LNCaP clone FGC (cell line): ENCODE measurements at regions not wholly inside any gene's neighbourhood (a gene's known extent, or its start where the extent isn't known, plus 50 kb on each side); places are given as distances from the start of the nearest gene placed in this dataset.
"Not testable (repeated sequence)": the region's sequence is repeated elsewhere in the genome, so short reads cannot be mapped to it uniquely, and the experiment has no call there.

Experiments used
- DNase-seq: peaks from one replicate; pipeline ENCODE4 v3.0.0-alpha.2; 2011; ENCODE audit warnings: low read depth
- H3K4me3 ChIP-seq: 2 replicates; pipeline ENCODE4 v1.5.1; 2011; ENCODE audit warnings: mild to moderate bottlenecking, low read depth, low read length, control low read depth
- TF ChIP-seq, protein P1 (sequence below): IDR thresholded peaks from 2 replicates; pipeline ENCODE4 v1.5.1; 2012; ENCODE audit warnings: mild to moderate bottlenecking; ENCODE audit not compliant: control insufficient read depth, insufficient read depth; ENCODE audit errors: extremely low read depth

DNA sequence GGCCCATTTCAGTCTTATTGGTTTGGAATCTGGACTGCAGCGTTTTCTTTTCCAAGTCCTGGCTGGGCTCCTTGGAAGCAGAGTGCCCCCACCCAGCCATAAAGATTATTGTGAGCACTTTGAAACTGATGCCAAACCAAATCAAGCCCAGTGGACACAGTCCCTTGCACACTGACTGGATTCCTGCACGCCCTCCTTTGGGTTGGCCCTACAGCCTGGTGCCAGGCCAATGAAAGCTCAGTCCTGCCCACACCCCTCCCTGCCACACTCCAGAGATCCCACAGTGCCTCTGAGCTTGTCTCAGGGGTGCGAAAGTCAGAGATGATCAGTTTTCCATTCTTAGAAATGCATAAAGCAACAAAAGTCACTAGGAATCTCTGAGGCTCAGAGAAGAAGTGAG, 181.9 kb downstream of the CETN3 start:
- TF ChIP-seq, protein P1, sequence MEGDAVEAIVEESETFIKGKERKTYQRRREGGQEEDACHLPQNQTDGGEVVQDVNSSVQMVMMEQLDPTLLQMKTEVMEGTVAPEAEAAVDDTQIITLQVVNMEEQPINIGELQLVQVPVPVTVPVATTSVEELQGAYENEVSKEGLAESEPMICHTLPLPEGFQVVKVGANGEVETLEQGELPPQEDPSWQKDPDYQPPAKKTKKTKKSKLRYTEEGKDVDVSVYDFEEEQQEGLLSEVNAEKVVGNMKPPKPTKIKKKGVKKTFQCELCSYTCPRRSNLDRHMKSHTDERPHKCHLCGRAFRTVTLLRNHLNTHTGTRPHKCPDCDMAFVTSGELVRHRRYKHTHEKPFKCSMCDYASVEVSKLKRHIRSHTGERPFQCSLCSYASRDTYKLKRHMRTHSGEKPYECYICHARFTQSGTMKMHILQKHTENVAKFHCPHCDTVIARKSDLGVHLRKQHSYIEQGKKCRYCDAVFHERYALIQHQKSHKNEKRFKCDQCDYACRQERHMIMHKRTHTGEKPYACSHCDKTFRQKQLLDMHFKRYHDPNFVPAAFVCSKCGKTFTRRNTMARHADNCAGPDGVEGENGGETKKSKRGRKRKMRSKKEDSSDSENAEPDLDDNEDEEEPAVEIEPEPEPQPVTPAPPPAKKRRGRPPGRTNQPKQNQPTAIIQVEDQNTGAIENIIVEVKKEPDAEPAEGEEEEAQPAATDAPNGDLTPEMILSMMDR: no peak
- no peak overlapping the region for H3K4me3 ChIP-seq
- DNase-seq: no peak

DNA sequence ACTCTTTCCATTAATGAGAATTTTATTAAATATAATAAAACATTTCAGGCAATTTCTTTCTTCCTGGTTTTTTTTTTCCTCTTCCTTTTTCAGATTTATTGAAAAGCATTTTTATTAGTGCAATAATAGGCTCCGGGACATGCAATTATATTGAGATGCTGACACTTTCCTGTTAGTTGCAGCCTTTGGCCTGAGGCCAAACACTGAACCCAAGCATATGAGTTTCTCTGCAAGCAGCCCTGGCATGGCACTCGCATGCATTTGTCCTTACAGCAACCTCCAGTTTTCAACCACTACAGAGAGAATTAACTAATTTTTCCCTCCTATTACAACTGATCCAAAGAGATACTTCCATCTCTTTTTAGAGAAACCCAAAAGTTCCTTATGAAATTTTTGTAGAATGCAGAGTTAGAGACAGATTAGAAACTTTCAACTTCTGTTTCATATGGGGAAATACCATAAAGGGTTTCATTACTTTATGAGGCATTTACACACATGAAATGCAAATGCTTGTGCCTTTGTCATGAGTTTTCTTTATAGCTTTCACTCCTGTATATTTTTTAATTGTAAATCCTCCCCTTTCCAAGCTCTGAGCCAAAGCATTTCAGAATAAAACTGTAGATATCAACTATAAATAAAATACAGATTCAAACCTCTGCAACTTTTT, 183.0 kb downstream of the CETN3 start:
- TF ChIP-seq, protein P1: no peak
- no peak overlapping the region for H3K4me3 ChIP-seq
- DNase-seq: no peak

DNA sequence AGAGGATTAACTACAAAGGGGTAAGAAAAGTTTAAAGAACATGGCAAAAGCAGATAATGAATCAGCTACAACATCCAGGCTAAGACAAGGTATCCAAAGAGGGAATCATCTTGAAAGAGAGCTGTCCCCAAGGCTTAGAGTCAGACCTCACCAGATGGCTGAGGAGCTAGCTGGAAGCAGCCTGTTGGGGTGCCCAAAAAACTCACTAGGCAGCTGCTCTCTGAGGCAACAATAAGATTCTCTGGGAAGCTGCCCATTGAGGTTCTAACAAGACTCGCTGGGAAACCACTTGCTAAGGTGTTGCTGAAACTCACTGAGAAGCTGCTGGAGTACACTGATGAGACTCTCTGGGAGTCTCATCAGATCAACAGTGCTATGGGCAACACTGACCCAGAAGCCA, 185.2 kb downstream of the CETN3 start:
- H3K4me3 ChIP-seq: no peak overlapping the region
- TF ChIP-seq, protein P1: no peak
- no peak for DNase-seq

DNA sequence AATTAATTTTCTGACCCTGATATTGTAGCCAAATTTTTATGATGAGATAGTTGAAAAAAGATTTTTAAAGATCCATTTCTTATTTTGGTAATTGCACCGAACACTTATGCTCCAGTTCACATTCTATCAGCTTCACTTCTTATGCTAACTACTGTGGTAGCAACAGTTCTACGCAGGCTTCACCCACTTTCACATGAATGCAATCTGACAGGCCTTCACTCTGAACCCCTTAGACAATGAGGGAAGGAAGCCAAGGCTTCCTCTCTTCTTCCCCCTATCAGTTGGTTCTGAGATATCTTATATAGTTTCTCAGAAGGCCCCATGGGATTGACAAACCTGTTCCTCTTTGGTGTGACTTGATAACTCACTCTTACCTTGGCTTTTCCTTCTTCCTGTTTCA, 185.8 kb downstream of the CETN3 start:
- TF ChIP-seq, protein P1: no peak
- no peak overlapping the region for H3K4me3 ChIP-seq
- DNase-seq: no peak

DNA sequence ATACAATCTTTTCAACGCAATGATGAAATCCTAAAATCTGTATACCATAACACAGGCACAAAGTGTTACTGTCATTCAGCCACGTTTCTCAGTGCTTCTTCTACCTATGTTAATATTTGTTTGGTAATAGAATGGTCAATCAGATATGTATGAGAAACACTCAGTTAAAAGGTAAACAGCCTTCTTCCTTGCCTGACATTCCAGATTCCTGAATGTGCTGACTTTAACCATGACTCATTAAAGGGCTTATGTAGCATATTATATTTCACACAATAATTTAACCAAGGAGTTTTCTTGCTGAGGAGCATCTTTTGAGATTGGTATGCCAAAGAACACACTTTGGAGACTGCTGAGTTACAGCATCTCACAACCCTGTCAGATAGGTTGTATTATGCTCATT, 187.6 kb downstream of the CETN3 start:
- DNase-seq: no peak
- no peak overlapping the region for H3K4me3 ChIP-seq
- TF ChIP-seq, protein P1: no peak

DNA sequence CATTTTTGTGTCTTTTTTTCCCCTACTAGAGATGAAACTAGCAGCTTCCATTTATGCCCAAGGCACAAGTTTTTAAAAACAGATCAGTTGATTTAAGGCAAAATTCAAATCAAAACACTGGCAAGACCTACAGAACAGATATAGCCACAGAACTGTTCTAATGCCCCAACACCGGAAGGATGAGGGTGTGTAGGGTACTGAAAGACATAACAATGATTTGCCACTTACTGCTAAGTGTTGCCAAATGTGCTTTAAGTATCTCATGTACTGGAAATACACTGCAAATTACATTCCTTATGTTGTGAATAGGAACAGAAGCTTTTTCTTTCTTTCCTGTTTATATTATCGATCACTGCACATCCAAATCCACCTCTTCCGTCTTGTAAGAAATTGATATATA, 189.0 kb downstream of the CETN3 start:
- no peak overlapping the region for H3K4me3 ChIP-seq
- no peak for DNase-seq
- TF ChIP-seq, protein P1: no peak

DNA sequence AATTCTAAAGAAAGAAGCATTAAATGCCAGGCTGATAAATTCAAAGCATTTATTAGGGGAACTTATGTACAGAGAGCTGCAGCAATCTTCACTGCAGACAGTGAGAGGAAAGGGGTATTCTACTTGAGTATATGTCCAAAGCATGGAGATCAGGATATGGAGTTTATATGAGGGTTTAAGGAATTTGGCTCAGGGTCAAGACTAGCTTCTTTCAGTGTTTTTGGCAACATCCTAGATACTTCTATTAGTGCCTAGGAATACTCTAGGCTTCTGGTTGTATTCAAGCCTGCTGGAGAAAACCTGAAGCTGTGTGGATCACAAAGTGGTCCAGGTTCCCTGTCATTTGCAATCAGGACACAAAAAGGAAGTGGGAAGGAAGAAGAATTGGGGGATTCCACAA, 194.6 kb downstream of the CETN3 start:
- TF ChIP-seq, protein P1: no peak
- DNase-seq: no peak
- no peak overlapping the region for H3K4me3 ChIP-seq

DNA sequence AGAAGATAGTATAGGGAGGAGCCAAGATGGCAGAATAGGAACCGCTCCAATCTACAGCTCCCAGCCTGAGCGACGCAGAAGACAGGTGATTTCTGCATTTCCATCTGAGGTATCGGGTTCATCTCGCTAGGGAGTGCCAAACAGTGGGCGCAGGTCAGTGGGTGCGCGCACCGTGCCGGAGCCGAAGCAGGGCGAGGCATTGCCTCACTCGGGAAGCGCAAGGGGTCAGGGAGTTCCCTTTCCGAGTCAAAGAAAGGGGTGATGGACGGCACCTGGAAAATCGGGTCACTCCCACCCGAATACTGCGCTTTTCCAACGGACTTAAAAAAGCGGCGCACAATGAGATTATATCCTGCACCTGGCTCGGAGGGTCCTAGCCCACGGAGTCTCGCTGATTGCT, 201.2 kb downstream of the CETN3 start:
- DNase-seq: not testable (repeated sequence)
- peak overlapping the region; percentile 55 for H3K4me3 ChIP-seq
